ENCODE measurements at regions not wholly inside any gene's neighbourhood (a gene's known extent, or its start where the extent isn't known, plus 50 kb on each side); places are given as distances from the start of the nearest gene placed in this dataset.

DNA sequence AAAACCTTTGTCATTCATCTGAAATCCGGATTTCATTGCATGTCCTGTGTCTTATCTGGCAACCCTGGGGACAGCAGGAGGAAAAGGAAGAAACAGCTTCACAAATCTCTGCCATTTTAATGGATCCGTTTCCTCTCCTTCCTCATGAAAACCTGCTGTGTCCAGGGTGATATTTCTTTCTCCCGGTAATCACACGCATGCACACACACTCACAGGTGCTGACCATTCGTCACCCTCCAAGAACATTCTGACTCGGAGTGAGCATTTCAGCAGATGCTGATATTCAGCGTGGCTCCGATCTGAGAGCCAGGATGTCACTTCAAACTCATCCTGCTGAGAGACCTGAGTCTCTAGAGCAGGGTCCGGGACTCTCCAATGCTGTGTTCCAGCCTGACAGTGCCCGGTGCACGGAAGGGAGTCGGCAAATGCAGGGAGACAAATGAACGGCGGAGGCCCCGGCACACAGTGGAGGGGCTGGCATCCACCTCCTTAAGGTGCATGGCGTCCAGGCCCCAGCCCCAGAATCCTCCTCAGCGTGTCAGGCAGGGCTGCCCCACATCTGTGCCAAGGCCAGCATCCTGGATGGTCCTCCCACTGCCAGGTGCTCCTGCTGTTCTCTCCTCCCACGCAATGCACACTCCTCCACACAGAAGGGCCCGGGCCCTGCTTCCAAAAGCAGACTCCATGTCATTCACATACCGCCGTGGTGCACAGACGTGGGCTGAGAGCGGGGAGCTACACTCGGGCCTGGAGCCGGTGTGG is 70.7 kb downstream of the RBFOX3 start:
- no peak for DNase-seq (ENCODE audit: low read depth)

- no peak for DNase-seq (ENCODE audit: low read depth)
Measured at GRCh38 chr17:79538291-79538690, 72.6 kb downstream of the RBFOX3 start.

- no peak for DNase-seq (ENCODE audit: low read depth)
Measured at GRCh38 chr17:79537686-79538085, 73.2 kb downstream of the RBFOX3 start.

GRCh38 chr17:79537061-79537460 is 73.8 kb downstream of the RBFOX3 start:
- DNase-seq (ENCODE audit: low read depth): no peak

- no peak for DNase-seq (ENCODE audit: low read depth)
Measured at GRCh38 chr17:79536212-79536840, 74.5 kb downstream of the RBFOX3 start.

DNA sequence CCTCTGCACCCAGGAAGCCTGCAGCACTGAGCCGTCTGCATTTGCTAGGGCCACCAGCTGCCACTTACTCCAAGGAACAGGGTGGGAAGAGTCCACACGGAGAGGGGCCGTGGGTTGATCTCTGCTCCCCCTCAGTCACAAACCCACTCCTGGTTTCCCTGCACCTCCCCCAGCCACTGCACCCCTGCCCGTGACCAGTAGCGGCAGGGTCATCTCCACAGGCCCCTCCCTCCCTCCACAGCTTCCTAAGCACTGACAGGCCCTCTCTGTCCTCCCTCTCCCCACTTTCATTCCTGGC is 75.2 kb downstream of the RBFOX3 start:
- no peak for DNase-seq (ENCODE audit: low read depth)

GRCh38 chr17:79534851-79535727 is 75.8 kb downstream of the RBFOX3 start:
- DNase-seq (ENCODE audit: low read depth): no peak

- DNase-seq (ENCODE audit: low read depth): no peak
Measured at GRCh38 chr17:79534111-79534510, 76.7 kb downstream of the RBFOX3 start.

GRCh38 chr17:79533116-79533515 is 77.7 kb downstream of the RBFOX3 start:
- DNase-seq (ENCODE audit: low read depth): no peak

GRCh38 chr17:79532107-79532790 is 78.6 kb downstream of the RBFOX3 start:
- no peak for DNase-seq (ENCODE audit: low read depth)

DNA sequence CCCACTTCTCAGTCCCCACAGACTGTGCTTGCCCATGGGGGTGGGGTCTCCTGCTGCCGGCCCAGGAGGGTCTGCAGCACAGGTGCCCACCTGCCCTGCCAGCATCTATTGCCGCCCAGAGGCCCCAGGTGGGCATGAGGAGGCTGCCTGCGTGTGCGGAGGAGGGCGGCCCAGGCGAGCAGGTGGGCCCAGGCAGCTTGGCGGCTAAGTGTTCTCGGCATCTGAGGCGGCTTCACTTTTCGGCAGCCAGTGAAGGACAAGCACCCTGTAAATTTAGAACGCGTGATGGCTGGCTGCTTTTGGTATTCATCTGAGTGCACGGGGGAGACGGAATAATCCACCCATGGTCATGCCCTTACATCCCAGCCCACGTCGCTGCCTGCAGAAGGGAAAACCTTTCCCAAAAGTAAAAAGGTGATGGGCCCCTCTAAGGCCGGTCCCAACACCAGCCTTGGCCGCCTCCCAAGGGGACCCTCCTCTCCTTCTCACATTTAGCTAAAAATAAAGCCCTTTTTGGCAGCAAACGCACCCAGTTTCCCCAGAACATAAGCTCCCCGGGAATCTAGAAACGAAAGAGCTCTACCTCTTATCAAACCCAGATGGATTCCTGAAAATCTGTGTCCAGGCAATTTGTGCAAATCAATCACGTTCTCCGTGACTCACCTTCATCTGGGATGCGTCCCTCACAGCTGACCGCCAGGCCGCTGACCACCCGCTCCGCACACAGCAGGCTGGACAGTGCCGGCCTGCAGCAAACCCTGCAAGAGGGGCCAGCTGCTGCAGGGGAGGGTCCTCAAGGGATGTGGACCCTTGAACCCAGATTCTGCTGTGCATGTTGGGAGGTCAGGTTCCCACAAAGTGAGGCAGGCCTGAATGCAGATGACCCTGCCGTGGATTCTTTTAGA is 79.4 kb downstream of the RBFOX3 start:
- no peak for DNase-seq (ENCODE audit: low read depth)

DNA sequence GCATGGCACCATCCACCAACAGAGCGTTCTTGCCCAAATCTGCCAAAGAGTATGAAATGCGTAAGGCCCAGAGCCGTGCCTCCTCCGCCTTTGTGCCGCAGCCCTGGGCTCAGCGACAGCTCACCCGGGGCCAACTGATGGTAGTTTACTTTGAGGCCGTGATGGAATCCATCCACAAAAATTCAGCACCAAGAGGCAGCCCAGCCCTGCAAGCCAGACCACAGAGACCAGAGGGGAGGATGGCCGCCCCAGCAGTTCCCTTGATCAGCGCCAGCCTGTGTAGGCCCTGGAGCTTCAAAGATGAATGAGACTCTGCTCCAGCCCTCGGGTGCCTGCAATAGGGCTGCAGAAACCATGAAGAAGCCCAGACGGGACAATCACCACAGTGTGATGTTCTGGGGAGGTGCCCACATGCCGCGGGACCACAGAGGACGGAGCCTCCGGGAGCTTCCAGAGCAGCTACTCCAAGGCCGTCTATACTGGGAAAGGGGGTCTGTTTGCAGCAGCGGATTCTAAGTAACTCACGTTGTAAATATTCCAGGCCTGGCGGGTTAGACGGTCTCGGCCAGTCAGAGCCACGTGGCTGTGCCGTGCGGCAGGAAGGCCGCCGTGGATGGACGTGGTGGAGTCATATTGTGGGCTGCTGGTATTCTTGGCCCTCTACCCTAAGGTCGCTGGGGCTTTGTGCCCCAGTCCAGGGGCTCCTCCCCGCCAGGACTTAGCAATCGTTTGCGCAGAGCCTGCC is 80.3 kb downstream of the RBFOX3 start:
- no peak for DNase-seq (ENCODE audit: low read depth)

GRCh38 chr17:79529661-79530081 is 81.2 kb downstream of the RBFOX3 start:
- no peak for DNase-seq (ENCODE audit: low read depth)

DNA sequence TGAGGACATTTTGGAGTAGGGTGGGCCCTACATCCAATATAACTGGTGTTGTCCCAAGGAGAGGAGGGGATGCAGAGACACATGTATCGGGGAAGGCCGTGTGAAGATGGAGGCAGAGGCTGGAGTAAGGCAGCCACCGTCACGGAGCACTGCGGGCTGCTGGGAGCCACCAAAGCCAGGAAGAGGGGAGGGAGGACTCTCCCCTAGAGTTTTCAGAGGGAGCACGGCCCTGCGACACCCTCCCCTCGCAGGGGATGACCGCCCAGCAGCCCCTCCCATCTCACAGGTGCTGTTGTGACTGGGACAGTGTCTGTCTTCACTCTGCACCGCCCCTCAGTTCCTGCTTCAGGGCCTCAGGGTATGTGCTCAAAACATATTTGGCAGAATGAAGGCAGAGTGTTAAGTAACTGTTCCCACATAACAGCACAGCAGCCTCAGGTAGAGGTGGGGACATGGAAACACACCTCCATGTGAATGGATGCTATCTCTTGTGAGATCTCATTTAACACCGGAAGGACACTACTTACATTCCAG is 82.2 kb downstream of the RBFOX3 start:
- no peak for DNase-seq (ENCODE audit: low read depth)

GRCh38 chr17:79527306-79527705 is 83.5 kb downstream of the RBFOX3 start:
- DNase-seq (ENCODE audit: low read depth): no peak

- DNase-seq (ENCODE audit: low read depth): no peak
Measured at GRCh38 chr17:79525793-79526677, 84.8 kb downstream of the RBFOX3 start.

DNA sequence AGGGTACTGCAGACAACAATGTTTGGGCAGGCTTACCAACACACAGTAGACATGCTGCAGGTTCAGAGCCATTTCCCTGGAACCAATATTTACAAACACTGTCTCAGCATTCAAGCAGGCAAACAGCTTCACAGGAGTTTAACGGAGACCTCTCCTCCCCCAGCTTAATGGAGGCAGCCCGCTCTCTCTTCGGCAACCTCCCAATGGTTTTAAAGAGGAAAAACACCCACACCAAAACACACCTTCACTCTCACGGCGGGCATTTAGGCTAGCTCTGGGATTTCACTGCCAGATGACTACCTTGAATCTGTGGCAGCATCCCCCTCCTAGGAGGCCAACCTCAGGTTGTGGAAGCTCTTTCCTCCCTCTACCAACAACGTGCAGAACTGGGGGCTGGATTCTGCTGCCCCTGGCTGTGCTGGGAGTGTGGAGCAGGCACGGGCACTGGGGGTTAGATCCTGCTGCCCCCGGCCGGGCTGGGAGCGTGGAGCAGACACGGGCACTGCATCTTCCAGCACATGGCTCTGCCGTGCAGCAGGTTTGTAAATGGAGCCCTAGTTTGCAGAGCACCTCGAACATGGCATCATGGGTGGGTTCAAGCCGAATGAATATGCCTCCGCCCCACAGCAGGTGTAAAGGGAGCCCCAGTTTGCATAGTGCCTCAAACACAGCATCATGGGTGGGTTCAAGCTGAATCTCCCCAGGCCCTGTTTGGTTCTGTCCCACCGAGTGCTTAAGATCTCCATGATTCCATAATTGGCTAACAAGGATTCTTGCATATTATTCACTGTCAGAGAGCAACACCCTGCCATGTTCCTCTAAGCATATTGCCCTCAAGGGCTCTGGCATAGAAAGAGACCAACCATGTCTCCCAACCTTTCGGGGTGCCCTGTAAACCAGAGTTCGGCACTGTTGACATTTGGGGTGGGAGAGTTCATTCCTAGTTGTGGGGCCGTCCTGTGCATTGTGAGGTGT is 86.4 kb downstream of the RBFOX3 start:
- DNase-seq (ENCODE audit: low read depth): no peak

DNA sequence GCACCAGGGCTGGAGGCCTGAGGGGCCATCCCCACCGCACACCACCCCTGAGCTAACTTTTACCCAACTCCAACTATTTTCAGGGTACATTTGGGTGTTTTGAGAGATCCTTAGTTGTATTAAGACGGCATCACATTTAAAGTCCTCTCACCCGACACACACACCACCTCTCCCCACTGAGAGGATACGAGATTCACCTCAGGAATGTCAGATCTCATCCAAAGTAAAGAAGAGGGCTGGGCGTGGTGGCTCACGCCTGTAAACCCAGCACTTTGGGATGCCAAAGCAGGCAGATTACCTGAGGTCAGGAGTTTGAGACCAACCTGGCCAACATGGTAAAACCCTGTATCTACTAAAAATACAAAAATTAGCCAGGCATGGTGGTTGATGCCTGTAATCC is 88.4 kb downstream of the RBFOX3 start:
- DNase-seq (ENCODE audit: low read depth): no peak

All from stimulated activated CD8-positive, alpha-beta memory T cell treated with anti-CD3 and anti-CD28 coated beads, Interleukin-7, amount 100 ng/mL, for 24 hours (primary cell).